ENCODE measurements at regions not wholly inside any gene's neighbourhood (a gene's known extent, or its start where the extent isn't known, plus 50 kb on each side); places are given as distances from the start of the nearest gene placed in this dataset.

DNA sequence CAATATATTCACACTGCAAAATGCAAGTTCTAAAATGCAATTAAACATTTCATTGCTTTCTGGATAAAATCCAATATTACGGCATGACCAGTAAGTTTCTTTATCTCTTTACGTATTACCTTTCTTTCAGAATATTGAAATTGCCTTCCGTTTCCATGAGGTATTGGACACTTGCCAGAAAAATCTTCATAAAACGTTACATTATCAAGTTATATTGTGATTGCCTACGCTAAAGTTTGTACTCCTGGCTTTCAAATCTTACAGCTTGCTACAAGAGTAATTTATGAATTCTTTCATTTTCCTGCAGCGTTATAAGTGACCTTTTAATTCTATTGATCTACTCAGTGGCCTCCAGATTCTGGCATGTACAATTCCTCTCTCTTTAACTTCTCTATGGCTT lies 1349.3 kb downstream of the OTOL1 start (continued):
- TF ChIP-seq, protein P1, sequence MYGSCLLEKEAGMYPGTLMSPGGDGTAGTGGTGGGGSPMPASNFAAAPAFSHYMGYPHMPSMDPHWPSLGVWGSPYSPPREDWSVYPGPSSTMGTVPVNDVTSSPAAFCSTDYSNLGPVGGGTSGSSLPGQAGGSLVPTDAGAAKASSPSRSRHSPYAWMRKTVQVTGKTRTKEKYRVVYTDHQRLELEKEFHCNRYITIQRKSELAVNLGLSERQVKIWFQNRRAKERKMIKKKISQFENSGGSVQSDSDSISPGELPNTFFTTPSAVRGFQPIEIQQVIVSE (CRISPR knock-in tag; IDR thresholded peaks at IDR 0.05; ENCODE audit: borderline replicate concordance) = no peak
- no peak for TF ChIP-seq ATF1 (CRISPR knock-in tag; IDR thresholded peaks at IDR 0.05)
- TF ChIP-seq, protein P2, sequence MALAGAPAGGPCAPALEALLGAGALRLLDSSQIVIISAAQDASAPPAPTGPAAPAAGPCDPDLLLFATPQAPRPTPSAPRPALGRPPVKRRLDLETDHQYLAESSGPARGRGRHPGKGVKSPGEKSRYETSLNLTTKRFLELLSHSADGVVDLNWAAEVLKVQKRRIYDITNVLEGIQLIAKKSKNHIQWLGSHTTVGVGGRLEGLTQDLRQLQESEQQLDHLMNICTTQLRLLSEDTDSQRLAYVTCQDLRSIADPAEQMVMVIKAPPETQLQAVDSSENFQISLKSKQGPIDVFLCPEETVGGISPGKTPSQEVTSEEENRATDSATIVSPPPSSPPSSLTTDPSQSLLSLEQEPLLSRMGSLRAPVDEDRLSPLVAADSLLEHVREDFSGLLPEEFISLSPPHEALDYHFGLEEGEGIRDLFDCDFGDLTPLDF (CRISPR knock-in tag; IDR thresholded peaks at IDR 0.05) = no peak

DNA sequence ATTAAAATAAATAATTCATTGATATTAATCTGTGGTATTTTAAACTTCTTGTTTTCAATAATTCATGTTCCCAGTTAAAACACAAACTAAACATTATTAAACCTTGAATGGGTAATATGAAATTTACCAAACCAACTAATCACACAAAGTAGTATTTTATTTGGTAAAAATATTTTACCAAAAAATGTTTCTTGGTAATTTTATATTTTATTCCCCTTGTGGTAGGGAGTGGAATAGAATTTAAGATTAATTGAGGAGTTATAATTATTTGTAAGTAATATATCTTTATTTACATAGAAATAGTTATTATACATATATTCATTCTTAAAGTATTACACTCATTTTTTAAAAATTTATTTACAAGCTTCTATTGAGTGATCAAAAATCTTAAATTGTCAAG lies 1350.9 kb downstream of the OTOL1 start:
- H3K27me3 Mint-ChIP-seq (ENCODE audit: low read depth) = no peaks in the 10 kb centered on the region
- no peak for ATAC-seq
- H3K27ac Mint-ChIP-seq = no peak overlapping the region
- H3K9me3 Mint-ChIP-seq = no peaks in the 10 kb centered on the region
- no peak overlapping the region for H3K4me3 Mint-ChIP-seq
- H3K36me3 Mint-ChIP-seq = no peaks in the 10 kb centered on the region
- ChIA-PET POLR2A (no interaction called here), CTCF (no interaction called here)
- no peak for DNase-seq (ENCODE audit: low spot score)
- no peaks in the 10 kb centered on the region for H3K4me1 Mint-ChIP-seq
- TF ChIP-seq GRHL2 (CRISPR knock-in tag; IDR thresholded peaks at IDR 0.05; ENCODE audit: insufficient replicate concordance, severe bottlenecking) (no peak), ATF1 (CRISPR knock-in tag; IDR thresholded peaks at IDR 0.05) (no peak), SMAD3 (CRISPR knock-in tag; IDR thresholded peaks at IDR 0.05; ENCODE audit: borderline replicate concordance) (no peak), PREB (CRISPR knock-in tag; IDR thresholded peaks at IDR 0.05; ENCODE audit: borderline replicate concordance) (no peak), ATF6 (CRISPR knock-in tag; IDR thresholded peaks at IDR 0.05) (no peak), TCF7 (CRISPR knock-in tag; IDR thresholded peaks at IDR 0.05; ENCODE audit: low read depth) (no peak), CTCF (IDR thresholded peaks at IDR 0.05) (no peak)
- TF ChIP-seq, protein P3, sequence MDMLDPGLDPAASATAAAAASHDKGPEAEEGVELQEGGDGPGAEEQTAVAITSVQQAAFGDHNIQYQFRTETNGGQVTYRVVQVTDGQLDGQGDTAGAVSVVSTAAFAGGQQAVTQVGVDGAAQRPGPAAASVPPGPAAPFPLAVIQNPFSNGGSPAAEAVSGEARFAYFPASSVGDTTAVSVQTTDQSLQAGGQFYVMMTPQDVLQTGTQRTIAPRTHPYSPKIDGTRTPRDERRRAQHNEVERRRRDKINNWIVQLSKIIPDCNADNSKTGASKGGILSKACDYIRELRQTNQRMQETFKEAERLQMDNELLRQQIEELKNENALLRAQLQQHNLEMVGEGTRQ (CRISPR knock-in tag; IDR thresholded peaks at IDR 0.05) = no peak
- TF ChIP-seq, protein P4, sequence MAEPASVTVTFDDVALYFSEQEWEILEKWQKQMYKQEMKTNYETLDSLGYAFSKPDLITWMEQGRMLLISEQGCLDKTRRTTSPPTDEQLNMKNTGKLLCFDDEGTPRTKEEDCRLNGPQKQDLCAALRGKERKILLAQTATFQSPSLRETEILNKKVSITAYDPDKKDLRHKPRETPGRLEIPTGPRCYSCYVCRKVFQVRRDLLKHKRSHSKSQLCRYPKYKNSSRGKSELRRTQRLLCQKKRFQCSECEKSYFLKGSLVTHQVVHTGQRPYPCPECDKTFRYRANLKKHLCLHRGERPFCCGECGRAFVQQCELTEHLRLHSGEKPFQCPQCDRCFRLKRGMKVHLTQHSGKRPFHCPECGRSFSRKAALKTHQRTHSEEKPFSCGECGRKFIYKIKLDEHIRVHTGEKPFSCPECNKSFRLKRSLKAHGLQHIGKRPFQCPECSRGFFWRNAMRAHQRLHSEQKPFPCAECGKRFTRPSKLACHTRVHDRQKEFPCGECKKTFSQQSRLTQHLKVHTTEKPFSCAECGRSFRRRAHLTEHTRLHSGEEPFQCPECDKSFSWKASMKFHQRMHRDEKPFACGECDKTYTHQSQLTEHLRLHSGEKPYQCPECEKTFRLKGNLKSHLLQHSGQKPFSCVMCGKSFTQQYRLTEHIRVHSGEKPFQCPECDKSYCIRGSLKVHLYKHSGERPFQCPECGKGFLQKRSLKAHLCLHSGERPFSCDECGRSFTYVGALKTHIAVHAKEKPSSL (CRISPR knock-in tag; conservative IDR thresholded peaks at IDR 0.05) = no peak

- ATAC-seq (no peak), DNase-seq (ENCODE audit: low spot score) (no peak)
- Mint-ChIP-seq H3K4me3 (no peak overlapping the region), H3K27ac (no peak overlapping the region), H3K9me3 (no peaks in the 10 kb centered on the region), H3K4me1 (no peaks in the 10 kb centered on the region), H3K27me3 (ENCODE audit: low read depth) (no peaks in the 10 kb centered on the region), H3K36me3 (no peaks in the 10 kb centered on the region)
- ChIA-PET CTCF (no interaction called here), POLR2A (no interaction called here)
- TF ChIP-seq SMAD3 (CRISPR knock-in tag; IDR thresholded peaks at IDR 0.05; ENCODE audit: borderline replicate concordance) (no peak), NR2C2 (CRISPR knock-in tag; IDR thresholded peaks at IDR 0.05) (no peak), RELA (CRISPR knock-in tag; IDR thresholded peaks at IDR 0.05; ENCODE audit: borderline replicate concordance) (no peak), IRF2 (CRISPR knock-in tag; IDR thresholded peaks at IDR 0.05; ENCODE audit: borderline replicate concordance, low read depth) (no peak), JUN (CRISPR knock-in tag; IDR thresholded peaks at IDR 0.05) (no peak), ZNF396 (CRISPR knock-in tag; IDR thresholded peaks at IDR 0.05; ENCODE audit: borderline replicate concordance) (no peak), HMGA2 (CRISPR knock-in tag; IDR thresholded peaks at IDR 0.05) (no peak), PRRX2 (CRISPR knock-in tag; IDR thresholded peaks at IDR 0.05) (no peak), NR1H2 (CRISPR knock-in tag; IDR thresholded peaks at IDR 0.05) (no peak), FOXP1 (CRISPR knock-in tag; IDR thresholded peaks at IDR 0.05; ENCODE audit: borderline replicate concordance) (no peak), TP53 (CRISPR knock-in tag; IDR thresholded peaks at IDR 0.05) (no peak), FOXK1 (CRISPR knock-in tag; IDR thresholded peaks at IDR 0.05) (no peak)
- TF ChIP-seq, protein P5, sequence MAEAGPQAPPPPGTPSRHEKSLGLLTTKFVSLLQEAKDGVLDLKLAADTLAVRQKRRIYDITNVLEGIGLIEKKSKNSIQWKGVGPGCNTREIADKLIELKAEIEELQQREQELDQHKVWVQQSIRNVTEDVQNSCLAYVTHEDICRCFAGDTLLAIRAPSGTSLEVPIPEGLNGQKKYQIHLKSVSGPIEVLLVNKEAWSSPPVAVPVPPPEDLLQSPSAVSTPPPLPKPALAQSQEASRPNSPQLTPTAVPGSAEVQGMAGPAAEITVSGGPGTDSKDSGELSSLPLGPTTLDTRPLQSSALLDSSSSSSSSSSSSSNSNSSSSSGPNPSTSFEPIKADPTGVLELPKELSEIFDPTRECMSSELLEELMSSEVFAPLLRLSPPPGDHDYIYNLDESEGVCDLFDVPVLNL (CRISPR knock-in tag; IDR thresholded peaks at IDR 0.05; ENCODE audit: borderline replicate concordance, low read depth) = no peak
These were observed 1367.0 kb downstream of the OTOL1 start for GRCh38 chr3:162863579-162863978.

All from WTC11 (cell line).